ENCODE measurements at regions not wholly inside any gene's neighbourhood (a gene's known extent, or its start where the extent isn't known, plus 50 kb on each side); places are given as distances from the start of the nearest gene placed in this dataset.

- Histone ChIP-seq H3K9ac (ENCODE audit: low read depth, low read length, poor library complexity, severe bottlenecking) (no peak overlapping the region), H3K9me2 (replicated peaks; ENCODE audit: low read depth, low read length) (no peaks in the 10 kb centered on the region), H3K9me3 (ENCODE audit: insufficient read depth, low read depth, low read length) (no peaks in the 10 kb centered on the region), H2AFZ (ENCODE audit: low read length) (no peak overlapping the region), H3F3A (ENCODE audit: low read depth) (no peaks in the 10 kb centered on the region), H3K36me3 (ENCODE audit: insufficient read depth, low read length) (no peaks in the 10 kb centered on the region), H3K27me3 (ENCODE audit: insufficient read depth, low read length, poor library complexity, severe bottlenecking) (no peaks in the 10 kb centered on the region), H3K4me1 (ENCODE audit: insufficient read depth, low read length, poor library complexity, severe bottlenecking) (no peaks in the 10 kb centered on the region), H3K4me2 (ENCODE audit: low read depth, low read length, poor library complexity, severe bottlenecking) (no peak overlapping the region), H4K20me1 (ENCODE audit: insufficient read depth, low read length, poor library complexity, severe bottlenecking) (no peaks in the 10 kb centered on the region), H3K79me2 (ENCODE audit: insufficient read depth, low read length) (no peaks in the 10 kb centered on the region), H3K4me3 (ENCODE audit: low read length, poor library complexity, severe bottlenecking) (no peak overlapping the region)
- TF ChIP-seq CTCF (conservative IDR thresholded peaks at IDR 0.05; ENCODE audit: low read length) (no peak), EZH2phosphoT487 (IDR thresholded peaks at IDR 0.05; ENCODE audit: borderline replicate concordance) (no peak)
These were observed 354.2 kb downstream of the CDH10 start for GRCh38 chr5:24290536-24290935.

- no peaks in the 10 kb centered on the region for H3K27me3 ChIP-seq (ENCODE audit: insufficient read depth, low read length, poor library complexity, severe bottlenecking)
- no peaks in the 10 kb centered on the region for H3K79me2 ChIP-seq (ENCODE audit: insufficient read depth, low read length)
- no peaks in the 10 kb centered on the region for H3K4me1 ChIP-seq (ENCODE audit: insufficient read depth, low read length, poor library complexity, severe bottlenecking)
- H3F3A ChIP-seq (ENCODE audit: low read depth), result no peaks in the 10 kb centered on the region
- no peaks in the 10 kb centered on the region for H3K9me3 ChIP-seq (ENCODE audit: insufficient read depth, low read depth, low read length)
- no peak overlapping the region for H2AFZ ChIP-seq (ENCODE audit: low read length)
- H3K4me3 ChIP-seq (ENCODE audit: low read length, poor library complexity, severe bottlenecking), result no peak overlapping the region
- H3K9ac ChIP-seq (ENCODE audit: low read depth, low read length, poor library complexity, severe bottlenecking), result no peak overlapping the region
- TF ChIP-seq EZH2phosphoT487 (IDR thresholded peaks at IDR 0.05; ENCODE audit: borderline replicate concordance) (no peak), CTCF (conservative IDR thresholded peaks at IDR 0.05; ENCODE audit: low read length) (no peak)
- H3K9me2 ChIP-seq (replicated peaks; ENCODE audit: low read depth, low read length), result no peaks in the 10 kb centered on the region
- H3K4me2 ChIP-seq (ENCODE audit: low read depth, low read length, poor library complexity, severe bottlenecking), result no peak overlapping the region
- H4K20me1 ChIP-seq (ENCODE audit: insufficient read depth, low read length, poor library complexity, severe bottlenecking), result no peaks in the 10 kb centered on the region
- no peaks in the 10 kb centered on the region for H3K36me3 ChIP-seq (ENCODE audit: insufficient read depth, low read length)
These were observed 352.9 kb downstream of the CDH10 start for GRCh38 chr5:24291916-24292315.

GRCh38 chr5:24294333-24294732 is 350.4 kb downstream of the CDH10 start:
- Histone ChIP-seq H3K4me2 (ENCODE audit: low read depth, low read length, poor library complexity, severe bottlenecking) (no peak overlapping the region), H2AFZ (ENCODE audit: low read length) (no peak overlapping the region)

More at GRCh38 chr5:24294333-24294732, 350.4 kb downstream of the CDH10 start:
- Histone ChIP-seq H3K9me2 (replicated peaks; ENCODE audit: low read depth, low read length) (no peaks in the 10 kb centered on the region), H3K4me1 (ENCODE audit: insufficient read depth, low read length, poor library complexity, severe bottlenecking) (no peaks in the 10 kb centered on the region), H3K9me3 (ENCODE audit: insufficient read depth, low read depth, low read length) (no peaks in the 10 kb centered on the region), H3F3A (ENCODE audit: low read depth) (no peaks in the 10 kb centered on the region), H3K4me3 (ENCODE audit: low read length, poor library complexity, severe bottlenecking) (no peak overlapping the region), H3K9ac (ENCODE audit: low read depth, low read length, poor library complexity, severe bottlenecking) (no peak overlapping the region), H4K20me1 (ENCODE audit: insufficient read depth, low read length, poor library complexity, severe bottlenecking) (no peaks in the 10 kb centered on the region), H3K79me2 (ENCODE audit: insufficient read depth, low read length) (no peaks in the 10 kb centered on the region), H3K36me3 (ENCODE audit: insufficient read depth, low read length) (no peaks in the 10 kb centered on the region), H3K27me3 (ENCODE audit: insufficient read depth, low read length, poor library complexity, severe bottlenecking) (no peaks in the 10 kb centered on the region)
- TF ChIP-seq EZH2phosphoT487 (IDR thresholded peaks at IDR 0.05; ENCODE audit: borderline replicate concordance) (no peak), CTCF (conservative IDR thresholded peaks at IDR 0.05; ENCODE audit: low read length) (no peak)

Measured in Loucy (cell line).